HCT116 (cell line): ENCODE measurements at regions not wholly inside any gene's neighbourhood (a gene's known extent, or its start where the extent isn't known, plus 50 kb on each side); places are given as distances from the start of the nearest gene placed in this dataset.

Source experiments
- CBX3 ChIP-seq: IDR thresholded peaks from 2 replicates; pipeline ENCODE4 v1.6.1; 2012; ENCODE audit warnings: low read depth
- CEBPB ChIP-seq: IDR thresholded peaks from 2 replicates; pipeline ENCODE4 v1.6.1; 2012; ENCODE audit warnings: low read depth
- CTCF ChIP-seq, 3 experiments: fragments of 200-600 bp in 1 of 3; sonication (generic) in 1 of 3; IDR thresholded peaks in 2 of 3; conservative IDR thresholded peaks in 1 of 3; 2 replicates each; pipeline ENCODE4 v1.5.1; 2012 to 2017; ENCODE audit warnings: low read depth in 2 of 3, low read length in 2 of 3, antibody characterized with exemption in 1 of 3, borderline replicate concordance in 1 of 3, control low read depth in 1 of 3, mild to moderate bottlenecking in 1 of 3, mixed read lengths in 1 of 3, mixed run types in 1 of 3, moderate library complexity in 1 of 3; ENCODE audit not compliant: insufficient read depth in 1 of 3
- EGR1 ChIP-seq: IDR thresholded peaks from 2 replicates; pipeline ENCODE4 v1.6.1; 2012; ENCODE audit warnings: low read depth
- EZH2phosphoT487 ChIP-seq: fragments of 200-600 bp; IDR thresholded peaks from 2 replicates; pipeline ENCODE4 v1.6.1; 2018; ENCODE audit warnings: antibody characterized with exemption, borderline replicate concordance
- POLR2A ChIP-seq: IDR thresholded peaks from 2 replicates; pipeline ENCODE4 v1.7.0; 2011; ENCODE audit warnings: borderline replicate concordance; ENCODE audit not compliant: insufficient read depth, insufficient read length; ENCODE audit errors: extremely low read depth
- SIN3A ChIP-seq: IDR thresholded peaks from 2 replicates; pipeline ENCODE4 v1.6.1; 2012; ENCODE audit warnings: low read depth
- YY1 ChIP-seq: IDR thresholded peaks from 2 replicates; pipeline ENCODE4 v1.6.1; 2011; ENCODE audit warnings: low read length, low read depth, moderate library complexity, mild to moderate bottlenecking; ENCODE audit not compliant: insufficient replicate concordance; ENCODE audit errors: extremely low read depth

GRCh38 chr10:33477291-33478088 is 143.0 kb upstream of the NRP1 start:
- no peak for TF ChIP-seq YY1
- no peak for TF ChIP-seq CTCF (IDR thresholded peaks at IDR 0.05 in 2 of 3, conservative IDR thresholded peaks at IDR 0.05 in 1 of 3; ENCODE audit: borderline replicate concordance in 1 of 3, insufficient read depth in 1 of 3, low read depth in 2 of 3, low read length in 2 of 3)
- TF ChIP-seq EGR1 = no peak
- no peak for TF ChIP-seq POLR2A
- TF ChIP-seq CBX3 = no peak
- TF ChIP-seq EZH2phosphoT487 = no peak
- no peak for TF ChIP-seq CEBPB
- TF ChIP-seq SIN3A = no peak
